ENCODE measurements at regions not wholly inside any gene's neighbourhood (a gene's known extent, or its start where the extent isn't known, plus 50 kb on each side); places are given as distances from the start of the nearest gene placed in this dataset.

GRCh38 chr5:172570594-172571334 lies 70.3 kb upstream of the NEURL1B start:
- no peaks in the 10 kb centered on the region for H3K9me3 Mint-ChIP-seq
- Histone ChIP-seq H3K36me3 (ENCODE audit: control insufficient read depth, insufficient read depth, low read length) (no peaks in the 10 kb centered on the region), H3K4me1 (ENCODE audit: control insufficient read depth, insufficient read depth, low read length) (peaks cover 4% of the 10 kb centered on the region), H3K9ac (ENCODE audit: extremely low read depth, low read length, poor library complexity, severe bottlenecking) (no peak overlapping the region), H3K9me3 (ENCODE audit: control insufficient read depth, low read length) (no peaks in the 10 kb centered on the region), H3K27me3 (ENCODE audit: control insufficient read depth, insufficient read depth, low read length, poor library complexity, severe bottlenecking) (no peaks in the 10 kb centered on the region), H3K27ac (ENCODE audit: low read depth, low read length) (no peak overlapping the region), H3K4me3 (ENCODE audit: low read length) (no peak overlapping the region)
- DNase-seq = no peak
- no peak for TF ChIP-seq CTCF (conservative IDR thresholded peaks at IDR 0.05)
- H3K27me3 Mint-ChIP-seq (ENCODE audit: insufficient read depth) = peaks cover 6% of the 10 kb centered on the region
- H3K36me3 Mint-ChIP-seq (ENCODE audit: low read depth) = no peaks in the 10 kb centered on the region
- 83 to 91% methylated on average over 3 of the region's 3 CpGs for WGBS, 2 experiments (ENCODE audit: insufficient coverage in 1 of 2, insufficient read length in 1 of 2)
- H3K4me1 Mint-ChIP-seq = peaks cover 31% of the 10 kb centered on the region
- H3K4me3 Mint-ChIP-seq = no peak overlapping the region
- H3K27ac Mint-ChIP-seq = no peak overlapping the region

GRCh38 chr5:172569861-172570558 lies 71.1 kb upstream of the NEURL1B start:
- Histone ChIP-seq H3K27me3 (ENCODE audit: control insufficient read depth, insufficient read depth, low read length, poor library complexity, severe bottlenecking) (no peaks in the 10 kb centered on the region), H3K9ac (ENCODE audit: extremely low read depth, low read length, poor library complexity, severe bottlenecking) (no peak overlapping the region), H3K27ac (ENCODE audit: low read depth, low read length) (no peak overlapping the region), H3K9me3 (ENCODE audit: control insufficient read depth, low read length) (no peaks in the 10 kb centered on the region), H3K36me3 (ENCODE audit: control insufficient read depth, insufficient read depth, low read length) (no peaks in the 10 kb centered on the region), H3K4me1 (ENCODE audit: control insufficient read depth, insufficient read depth, low read length) (peaks cover 4% of the 10 kb centered on the region), H3K4me3 (ENCODE audit: low read length) (no peak overlapping the region)
- peaks cover 31% of the 10 kb centered on the region for H3K4me1 Mint-ChIP-seq
- no peak for TF ChIP-seq CTCF (conservative IDR thresholded peaks at IDR 0.05)
- H3K9me3 Mint-ChIP-seq = no peaks in the 10 kb centered on the region
- peaks cover 6% of the 10 kb centered on the region for H3K27me3 Mint-ChIP-seq (ENCODE audit: insufficient read depth)
- H3K36me3 Mint-ChIP-seq (ENCODE audit: low read depth) = no peaks in the 10 kb centered on the region
- H3K4me3 Mint-ChIP-seq = no peak overlapping the region
- peak; percentile 76 for DNase-seq
- WGBS, 2 experiments (ENCODE audit: insufficient coverage in 1 of 2, insufficient read length in 1 of 2) = 46 to 49% methylated on average over 2 to 15 of the region's 15 CpGs
- no peak overlapping the region for H3K27ac Mint-ChIP-seq

GRCh38 chr5:172568308-172568910 lies 72.7 kb upstream of the NEURL1B start:
- H3K36me3 Mint-ChIP-seq (ENCODE audit: low read depth) = no peaks in the 10 kb centered on the region
- H3K9me3 ChIP-seq (ENCODE audit: control insufficient read depth, low read length) = no peaks in the 10 kb centered on the region
- no peak for DNase-seq
- H3K4me3 Mint-ChIP-seq = no peak overlapping the region
- no peak overlapping the region for H3K27ac Mint-ChIP-seq
- H3K4me3 ChIP-seq (ENCODE audit: low read length) = no peak overlapping the region
- 82 to 89% methylated on average over 2 to 3 of the region's 3 CpGs for WGBS, 2 experiments (ENCODE audit: insufficient coverage in 1 of 2, insufficient read length in 1 of 2)
- H3K27ac ChIP-seq (ENCODE audit: low read depth, low read length) = no peak overlapping the region
- no peak for TF ChIP-seq CTCF (conservative IDR thresholded peaks at IDR 0.05)
- H3K36me3 ChIP-seq (ENCODE audit: control insufficient read depth, insufficient read depth, low read length) = no peaks in the 10 kb centered on the region
- no peaks in the 10 kb centered on the region for H3K27me3 ChIP-seq (ENCODE audit: control insufficient read depth, insufficient read depth, low read length, poor library complexity, severe bottlenecking)
- H3K4me1 Mint-ChIP-seq = peaks cover 37% of the 10 kb centered on the region
- H3K27me3 Mint-ChIP-seq (ENCODE audit: insufficient read depth) = peaks cover 6% of the 10 kb centered on the region
- H3K4me1 ChIP-seq (ENCODE audit: control insufficient read depth, insufficient read depth, low read length) = peaks cover 9% of the 10 kb centered on the region
- H3K9me3 Mint-ChIP-seq = no peaks in the 10 kb centered on the region
- no peak overlapping the region for H3K9ac ChIP-seq (ENCODE audit: extremely low read depth, low read length, poor library complexity, severe bottlenecking)
